ENCODE measurements at regions not wholly inside any gene's neighbourhood (a gene's known extent, or its start where the extent isn't known, plus 50 kb on each side); places are given as distances from the start of the nearest gene placed in this dataset.

DNA sequence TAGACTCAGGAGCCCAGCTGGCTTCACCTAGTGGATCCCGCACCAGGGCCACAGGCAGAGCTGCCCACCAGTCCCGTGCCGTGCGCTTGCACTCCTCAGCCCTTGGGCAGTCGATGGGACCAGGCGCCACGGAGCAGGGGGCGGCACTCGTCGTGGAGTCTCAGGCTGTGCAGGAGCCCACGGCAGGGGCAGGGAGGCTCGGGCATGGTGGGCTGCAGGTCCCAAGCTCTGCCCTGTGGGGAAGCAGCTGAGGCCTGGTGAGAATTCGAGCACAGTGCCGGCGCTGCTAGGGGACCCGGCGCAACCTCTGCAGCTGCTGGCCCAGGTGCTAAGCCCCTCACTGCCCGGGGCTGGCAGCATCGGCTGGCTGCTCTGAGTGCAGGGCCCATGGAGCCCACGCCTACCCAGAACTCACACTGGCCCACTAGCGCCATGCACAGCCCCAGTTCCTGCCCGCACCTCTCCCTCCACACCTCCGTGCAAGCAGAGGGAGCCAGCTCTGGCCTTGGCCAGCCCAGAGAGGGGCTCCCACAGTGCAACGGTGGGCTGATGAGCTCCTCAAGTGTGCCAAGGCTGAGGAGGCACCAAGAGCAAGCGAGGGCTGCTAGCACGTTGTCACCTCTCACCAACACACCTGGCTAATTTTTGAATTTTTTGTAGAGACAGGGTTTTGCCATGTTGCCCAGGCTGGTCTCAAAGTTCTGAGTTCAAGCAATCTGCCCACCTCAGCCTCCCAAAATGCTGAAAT, 116.1 kb downstream of the SPTSSA start:
- CTCF ChIA-PET = no interaction called here
- WGBS (ENCODE audit: insufficient coverage) = 94% methylated on average over 23 of the region's 26 CpGs
- ATAC-seq (ENCODE audit: low read depth) (no peak), DNase-seq (no peak)
- POLR2A ChIA-PET = no interaction called here
- H3K9me3 ChIP-seq (ENCODE audit: control extremely low read depth in 1 of 3, control insufficient read depth in 2 of 3, insufficient read depth in 1 of 3, low read length in 2 of 3) = peaks cover 0 to 6% (median 1%) of the 10 kb centered on the region in 3 donors
- H3K4me1 Mint-ChIP-seq = peaks cover 4% of the 10 kb centered on the region
- H3K27ac ChIP-seq (ENCODE audit: low read length in 2 of 2) = no peak overlapping the region
- H3K27me3 ChIP-seq (replicated peaks in 1 of 4; ENCODE audit: control extremely low read depth in 1 of 4, control insufficient read depth in 3 of 4, insufficient read depth in 4 of 4, low read length in 3 of 4) = no peaks in the 10 kb centered on the region
- H4K20me1 ChIP-seq (ENCODE audit: control insufficient read depth, insufficient read depth, low read length, poor library complexity, severe bottlenecking) = no peaks in the 10 kb centered on the region
- no peak overlapping the region for H3K4me3 ChIP-seq (ENCODE audit: control extremely low read depth in 1 of 5, extremely low read depth in 1 of 5, insufficient read depth in 1 of 5, low read depth in 2 of 5, low read length in 4 of 5)
- no peak overlapping the region for H2AFZ ChIP-seq (ENCODE audit: insufficient read depth, low read depth, low read length, poor library complexity, severe bottlenecking)
- intact Hi-C loops (cut with micrococcal nuclease) = no loop called here
- no peak overlapping the region for H3K4me2 ChIP-seq (replicated peaks; ENCODE audit: low read depth, low read length, poor library complexity, severe bottlenecking)
- H3K79me2 ChIP-seq (ENCODE audit: control insufficient read depth, insufficient read depth, low read length) = no peaks in the 10 kb centered on the region
- no peaks in the 10 kb centered on the region for H3K4me1 ChIP-seq (ENCODE audit: control insufficient read depth in 2 of 2, insufficient read depth in 2 of 2, low read length in 2 of 2)
- no peak overlapping the region for H3K4me3 Mint-ChIP-seq
- H3K36me3 ChIP-seq (replicated peaks in 1 of 2; ENCODE audit: control extremely low read depth in 1 of 2, control insufficient read depth in 1 of 2, extremely low read depth in 1 of 2, insufficient read depth in 2 of 2, low read length in 1 of 2) = no peaks in the 10 kb centered on the region
- H3K9ac ChIP-seq (ENCODE audit: low read length) = no peak overlapping the region
- no peaks in the 10 kb centered on the region for H3K9me3 Mint-ChIP-seq (ENCODE audit: insufficient read depth)
- no peaks in the 10 kb centered on the region for H3K27me3 Mint-ChIP-seq
- TF ChIP-seq, protein P1, sequence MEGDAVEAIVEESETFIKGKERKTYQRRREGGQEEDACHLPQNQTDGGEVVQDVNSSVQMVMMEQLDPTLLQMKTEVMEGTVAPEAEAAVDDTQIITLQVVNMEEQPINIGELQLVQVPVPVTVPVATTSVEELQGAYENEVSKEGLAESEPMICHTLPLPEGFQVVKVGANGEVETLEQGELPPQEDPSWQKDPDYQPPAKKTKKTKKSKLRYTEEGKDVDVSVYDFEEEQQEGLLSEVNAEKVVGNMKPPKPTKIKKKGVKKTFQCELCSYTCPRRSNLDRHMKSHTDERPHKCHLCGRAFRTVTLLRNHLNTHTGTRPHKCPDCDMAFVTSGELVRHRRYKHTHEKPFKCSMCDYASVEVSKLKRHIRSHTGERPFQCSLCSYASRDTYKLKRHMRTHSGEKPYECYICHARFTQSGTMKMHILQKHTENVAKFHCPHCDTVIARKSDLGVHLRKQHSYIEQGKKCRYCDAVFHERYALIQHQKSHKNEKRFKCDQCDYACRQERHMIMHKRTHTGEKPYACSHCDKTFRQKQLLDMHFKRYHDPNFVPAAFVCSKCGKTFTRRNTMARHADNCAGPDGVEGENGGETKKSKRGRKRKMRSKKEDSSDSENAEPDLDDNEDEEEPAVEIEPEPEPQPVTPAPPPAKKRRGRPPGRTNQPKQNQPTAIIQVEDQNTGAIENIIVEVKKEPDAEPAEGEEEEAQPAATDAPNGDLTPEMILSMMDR (IDR thresholded peaks at IDR 0.05) = no peak
- no peak for TF ChIP-seq EZH2 (IDR thresholded peaks at IDR 0.05; ENCODE audit: borderline replicate concordance, insufficient read depth, low read depth, low read length, poor library complexity, severe bottlenecking)
- no peak overlapping the region for H3K27ac Mint-ChIP-seq

DNA sequence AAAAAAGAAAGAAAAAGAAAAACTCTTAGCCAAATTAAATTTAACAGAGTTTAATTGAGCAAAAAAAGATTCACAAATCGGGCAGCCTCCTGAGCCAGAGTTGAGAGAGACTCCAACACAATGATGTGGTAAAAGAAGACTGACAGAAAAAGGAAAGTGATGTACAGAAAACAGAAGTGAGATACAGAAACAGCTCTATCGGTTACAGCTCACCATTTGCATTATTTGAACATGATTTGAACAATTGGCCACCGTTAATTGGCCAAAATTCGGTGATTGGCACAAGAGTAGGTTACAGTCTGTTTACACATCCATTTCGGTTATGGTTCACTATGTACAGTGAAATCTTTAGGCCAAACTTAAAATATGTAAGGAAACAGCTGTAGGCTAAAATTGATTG, 117.7 kb downstream of the SPTSSA start:
- ATAC-seq (ENCODE audit: low read depth) (no peak), DNase-seq (no peak)
- Mint-ChIP-seq H3K9me3 (ENCODE audit: insufficient read depth) (no peaks in the 10 kb centered on the region), H3K4me1 (peaks cover 4% of the 10 kb centered on the region), H3K4me3 (no peak overlapping the region), H3K27ac (no peak overlapping the region), H3K27me3 (no peaks in the 10 kb centered on the region)
- H3K4me3 ChIP-seq (ENCODE audit: control extremely low read depth in 1 of 5, extremely low read depth in 1 of 5, insufficient read depth in 1 of 5, low read depth in 2 of 5, low read length in 4 of 5) = no peak overlapping the region
- H3K4me2 ChIP-seq (replicated peaks; ENCODE audit: low read depth, low read length, poor library complexity, severe bottlenecking) = no peak overlapping the region
- H2AFZ ChIP-seq (ENCODE audit: insufficient read depth, low read depth, low read length, poor library complexity, severe bottlenecking) = no peak overlapping the region
- ChIA-PET POLR2A (no interaction called here), CTCF (interaction anchor here (0.6 kb wide), 1 partner anchor 1538 kb away, joined by 4 read pairs; no protein-coding TSS in a partner anchor)
- H3K4me1 ChIP-seq (ENCODE audit: control insufficient read depth in 2 of 2, insufficient read depth in 2 of 2, low read length in 2 of 2) = no peaks in the 10 kb centered on the region
- WGBS (ENCODE audit: insufficient coverage) = 86% methylated on average over 4 of the region's 5 CpGs
- H3K27me3 ChIP-seq (replicated peaks in 1 of 4; ENCODE audit: control extremely low read depth in 1 of 4, control insufficient read depth in 3 of 4, insufficient read depth in 4 of 4, low read length in 3 of 4) = no peaks in the 10 kb centered on the region
- H4K20me1 ChIP-seq (ENCODE audit: control insufficient read depth, insufficient read depth, low read length, poor library complexity, severe bottlenecking) = no peaks in the 10 kb centered on the region
- no peak overlapping the region for H3K9ac ChIP-seq (ENCODE audit: low read length)
- no peak overlapping the region for H3K27ac ChIP-seq (ENCODE audit: low read length in 2 of 2)
- no peaks in the 10 kb centered on the region for H3K79me2 ChIP-seq (ENCODE audit: control insufficient read depth, insufficient read depth, low read length)
- TF ChIP-seq, protein P1 (IDR thresholded peaks at IDR 0.05) = no peak
- TF ChIP-seq EZH2 (IDR thresholded peaks at IDR 0.05; ENCODE audit: borderline replicate concordance, insufficient read depth, low read depth, low read length, poor library complexity, severe bottlenecking) = no peak
- H3K36me3 ChIP-seq (replicated peaks in 1 of 2; ENCODE audit: control extremely low read depth in 1 of 2, control insufficient read depth in 1 of 2, extremely low read depth in 1 of 2, insufficient read depth in 2 of 2, low read length in 1 of 2) = no peaks in the 10 kb centered on the region
- peaks cover 0 to 6% (median 1%) of the 10 kb centered on the region in 3 donors for H3K9me3 ChIP-seq (ENCODE audit: control extremely low read depth in 1 of 3, control insufficient read depth in 2 of 3, insufficient read depth in 1 of 3, low read length in 2 of 3)
- intact Hi-C loops (cut with micrococcal nuclease) = no loop called here
